ENCODE measurements at regions not wholly inside any gene's neighbourhood (a gene's known extent, or its start where the extent isn't known, plus 50 kb on each side); places are given as distances from the start of the nearest gene placed in this dataset.

DNA sequence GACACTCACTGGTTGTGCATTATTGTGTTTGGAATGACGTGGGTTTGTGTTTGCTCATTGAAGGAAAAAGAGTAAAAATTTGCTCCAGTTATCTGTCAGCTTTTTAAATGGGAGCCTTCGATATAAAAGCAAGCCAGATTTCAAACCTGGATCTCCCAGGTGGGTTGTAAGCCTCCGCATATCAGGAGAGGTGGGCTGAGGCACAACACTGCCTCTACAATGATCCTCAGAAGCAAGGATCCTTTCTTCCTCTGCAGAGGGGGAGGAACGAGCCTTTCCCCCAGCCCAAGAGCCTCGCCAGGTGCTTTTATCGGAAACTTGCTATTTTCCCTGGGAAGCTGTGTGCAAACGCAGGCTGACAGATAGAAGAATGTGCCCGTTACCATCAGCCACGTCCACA lies 331.0 kb upstream of the MGMT start:
- TF ChIP-seq FOXP2 (optimal IDR thresholded peaks at IDR 0.05; ENCODE audit: borderline replicate concordance, extremely low read depth, extremely low read length, insufficient read depth) (no peak), TAF1 (IDR thresholded peaks at IDR 0.05; ENCODE audit: borderline replicate concordance, insufficient read depth, low read length) (no peak), SIN3A (IDR thresholded peaks at IDR 0.05; ENCODE audit: borderline replicate concordance, insufficient read depth, low read length) (no peak), POLR2AphosphoS5 (IDR thresholded peaks at IDR 0.05; ENCODE audit: low read depth, low read length) (no peak)
- TF ChIP-seq, protein P1, sequence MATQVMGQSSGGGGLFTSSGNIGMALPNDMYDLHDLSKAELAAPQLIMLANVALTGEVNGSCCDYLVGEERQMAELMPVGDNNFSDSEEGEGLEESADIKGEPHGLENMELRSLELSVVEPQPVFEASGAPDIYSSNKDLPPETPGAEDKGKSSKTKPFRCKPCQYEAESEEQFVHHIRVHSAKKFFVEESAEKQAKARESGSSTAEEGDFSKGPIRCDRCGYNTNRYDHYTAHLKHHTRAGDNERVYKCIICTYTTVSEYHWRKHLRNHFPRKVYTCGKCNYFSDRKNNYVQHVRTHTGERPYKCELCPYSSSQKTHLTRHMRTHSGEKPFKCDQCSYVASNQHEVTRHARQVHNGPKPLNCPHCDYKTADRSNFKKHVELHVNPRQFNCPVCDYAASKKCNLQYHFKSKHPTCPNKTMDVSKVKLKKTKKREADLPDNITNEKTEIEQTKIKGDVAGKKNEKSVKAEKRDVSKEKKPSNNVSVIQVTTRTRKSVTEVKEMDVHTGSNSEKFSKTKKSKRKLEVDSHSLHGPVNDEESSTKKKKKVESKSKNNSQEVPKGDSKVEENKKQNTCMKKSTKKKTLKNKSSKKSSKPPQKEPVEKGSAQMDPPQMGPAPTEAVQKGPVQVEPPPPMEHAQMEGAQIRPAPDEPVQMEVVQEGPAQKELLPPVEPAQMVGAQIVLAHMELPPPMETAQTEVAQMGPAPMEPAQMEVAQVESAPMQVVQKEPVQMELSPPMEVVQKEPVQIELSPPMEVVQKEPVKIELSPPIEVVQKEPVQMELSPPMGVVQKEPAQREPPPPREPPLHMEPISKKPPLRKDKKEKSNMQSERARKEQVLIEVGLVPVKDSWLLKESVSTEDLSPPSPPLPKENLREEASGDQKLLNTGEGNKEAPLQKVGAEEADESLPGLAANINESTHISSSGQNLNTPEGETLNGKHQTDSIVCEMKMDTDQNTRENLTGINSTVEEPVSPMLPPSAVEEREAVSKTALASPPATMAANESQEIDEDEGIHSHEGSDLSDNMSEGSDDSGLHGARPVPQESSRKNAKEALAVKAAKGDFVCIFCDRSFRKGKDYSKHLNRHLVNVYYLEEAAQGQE (IDR thresholded peaks at IDR 0.05; ENCODE audit: insufficient read depth in 1 of 2, low read depth in 2 of 2, low read length in 2 of 2) = no peak

DNA sequence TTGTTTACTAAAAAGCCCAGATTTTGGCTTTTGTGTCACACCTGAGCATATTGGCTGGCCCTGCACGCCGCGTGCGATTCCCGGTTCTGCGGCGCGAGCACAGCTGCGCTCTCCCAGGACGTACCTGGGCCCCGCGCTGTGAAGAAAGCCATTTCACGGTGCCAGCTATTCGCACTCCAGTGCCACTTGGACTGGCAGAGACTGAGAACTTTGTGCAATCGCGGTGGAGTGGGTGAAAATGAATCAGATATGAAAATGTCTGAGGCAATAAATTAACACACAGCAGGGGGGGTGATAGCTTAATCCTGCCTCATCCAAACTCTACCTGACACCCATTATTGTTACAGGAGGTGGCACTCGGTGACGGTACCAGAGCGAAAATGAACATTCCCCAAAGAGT lies 330.1 kb upstream of the MGMT start:
- TF ChIP-seq SIN3A (IDR thresholded peaks at IDR 0.05; ENCODE audit: borderline replicate concordance, insufficient read depth, low read length) (no peak), TAF1 (IDR thresholded peaks at IDR 0.05; ENCODE audit: borderline replicate concordance, insufficient read depth, low read length) (no peak), FOXP2 (optimal IDR thresholded peaks at IDR 0.05; ENCODE audit: borderline replicate concordance, extremely low read depth, extremely low read length, insufficient read depth) (no peak), POLR2AphosphoS5 (IDR thresholded peaks at IDR 0.05; ENCODE audit: low read depth, low read length) (no peak)
- TF ChIP-seq, protein P1 (IDR thresholded peaks at IDR 0.05; ENCODE audit: insufficient read depth in 1 of 2, low read depth in 2 of 2, low read length in 2 of 2) = no peak

DNA sequence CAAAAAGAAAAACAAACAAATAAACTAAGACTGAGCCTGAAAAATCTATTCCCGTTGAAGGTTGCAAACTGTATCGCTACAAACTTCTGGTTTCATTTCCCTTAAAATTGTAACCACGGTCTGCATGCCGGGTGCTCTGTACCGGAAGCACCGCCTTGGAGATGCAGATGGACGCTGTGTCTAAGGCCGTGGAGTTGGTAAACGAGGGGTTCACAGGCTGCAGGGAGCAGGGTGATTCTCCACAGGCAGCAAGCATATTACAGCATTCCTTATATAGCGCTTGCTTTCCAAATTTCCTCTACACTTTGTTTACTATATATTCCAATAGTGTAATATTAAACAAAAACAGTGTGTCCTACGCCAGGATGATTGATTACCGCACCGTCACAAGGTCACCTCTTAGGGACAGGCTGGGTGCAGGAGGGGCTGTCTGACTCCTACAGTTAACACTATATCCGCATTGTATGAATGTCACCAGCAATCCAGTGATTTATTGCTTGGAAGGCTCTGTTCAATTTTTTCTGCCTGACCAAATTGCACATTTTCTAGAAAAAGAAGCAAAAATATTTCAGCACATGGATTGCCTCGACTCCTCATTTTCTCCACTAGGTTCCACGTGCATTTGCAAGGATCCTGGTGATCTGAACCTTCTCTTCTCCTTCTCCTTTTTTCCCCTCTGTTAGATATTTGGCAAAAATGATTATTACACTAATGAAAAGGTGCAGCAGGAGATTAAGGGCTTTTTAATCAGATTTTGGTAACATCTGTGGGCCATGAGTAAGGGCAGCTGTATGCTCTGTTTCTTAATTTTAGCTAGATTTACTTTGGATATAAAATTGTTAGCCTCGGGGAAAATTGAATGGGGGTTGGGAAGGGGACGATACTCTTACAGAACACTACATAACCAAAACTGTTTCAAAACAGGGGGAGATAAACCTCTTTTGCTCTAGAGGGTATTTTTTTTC lies 325.8 kb upstream of the MGMT start:
- TF ChIP-seq, protein P1 (IDR thresholded peaks at IDR 0.05; ENCODE audit: insufficient read depth in 1 of 2, low read depth in 2 of 2, low read length in 2 of 2) = no peak
- TF ChIP-seq POLR2AphosphoS5 (IDR thresholded peaks at IDR 0.05; ENCODE audit: low read depth, low read length) (no peak), FOXP2 (optimal IDR thresholded peaks at IDR 0.05; ENCODE audit: borderline replicate concordance, extremely low read depth, extremely low read length, insufficient read depth) (no peak)

DNA sequence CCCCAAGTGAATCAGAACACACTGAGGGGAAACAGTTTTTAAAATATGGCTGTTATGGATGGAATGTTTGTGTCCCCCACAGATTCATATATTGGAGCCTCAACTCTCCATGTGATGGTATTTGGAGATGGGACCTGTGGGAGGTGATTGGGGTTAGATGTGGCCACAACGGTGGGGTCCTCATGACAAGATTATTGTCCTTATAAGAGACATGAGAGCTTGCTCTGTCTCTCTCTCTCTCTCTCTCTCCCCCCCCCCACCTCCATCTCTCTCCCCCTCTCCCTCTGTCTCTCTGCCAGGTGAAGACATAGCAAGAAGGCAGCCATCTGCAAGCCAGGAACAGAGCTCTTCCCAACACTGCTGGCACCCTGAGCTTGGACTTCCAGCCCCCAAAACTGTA lies 315.8 kb upstream of the MGMT start:
- TF ChIP-seq POLR2AphosphoS5 (IDR thresholded peaks at IDR 0.05; ENCODE audit: low read depth, low read length) (no peak), FOXP2 (optimal IDR thresholded peaks at IDR 0.05; ENCODE audit: borderline replicate concordance, extremely low read depth, extremely low read length, insufficient read depth) (no peak), TAF1 (IDR thresholded peaks at IDR 0.05; ENCODE audit: borderline replicate concordance, insufficient read depth, low read length) (no peak), SIN3A (IDR thresholded peaks at IDR 0.05; ENCODE audit: borderline replicate concordance, insufficient read depth, low read length) (no peak)
- TF ChIP-seq, protein P1 (IDR thresholded peaks at IDR 0.05; ENCODE audit: insufficient read depth in 1 of 2, low read depth in 2 of 2, low read length in 2 of 2) = no peak

All from PFSK-1 (cell line).